WTC11 (cell line): ENCODE measurements at regions not wholly inside any gene's neighbourhood (a gene's known extent, or its start where the extent isn't known, plus 50 kb on each side); places are given as distances from the start of the nearest gene placed in this dataset.
A peak's percentile ranks its signal among the peaks of the same experiment; 100 is the strongest.

ENCODE experiments used
- ATAC-seq: fragments of 200-7000 bp; cut with Tn5 transposase; 2 replicates; pipeline ENCODE4 v1.10.0; 2021; ENCODE audit warnings: mild to moderate bottlenecking, moderate library complexity
- CTCF ChIA-PET: fragments of 300-600 bp; sonication (Branson Sonifier 250); formaldehyde crosslinking; loops from one replicate; lab custom pipeline; 2021; ENCODE audit warnings: antibody characterized with exemption; lab: Charles Lee
- POLR2A ChIA-PET: fragments of 350-600 bp; sonication (Branson Sonifier 250); formaldehyde crosslinking; loops from one replicate; lab custom pipeline; 2021; ENCODE audit warnings: antibody characterized with exemption; lab: Charles Lee
- DNase-seq: peaks from one replicate; pipeline ENCODE4 v3.0.0; 2021; ENCODE audit warnings: low spot score
- H3K27ac Mint-ChIP-seq: 2 replicates; pipeline ENCODE4 v1.8.0; 2021; ENCODE audit warnings: mixed read lengths
- H3K27me3 Mint-ChIP-seq: 2 replicates; pipeline ENCODE4 v1.8.0; 2021; ENCODE audit warnings: low read depth, mild to moderate bottlenecking, moderate library complexity, mixed read lengths
- H3K36me3 Mint-ChIP-seq: 2 replicates; pipeline ENCODE4 v1.8.0; 2021; ENCODE audit warnings: mixed read lengths
- H3K4me1 Mint-ChIP-seq: 2 replicates; pipeline ENCODE4 v1.8.0; 2022; ENCODE audit warnings: mixed read lengths
- H3K4me3 Mint-ChIP-seq: 2 replicates; pipeline ENCODE4 v1.8.0; 2021; ENCODE audit warnings: mild to moderate bottlenecking, moderate library complexity, mixed read lengths
- H3K9me3 Mint-ChIP-seq: 2 replicates; pipeline ENCODE4 v1.8.0; 2021; ENCODE audit warnings: mixed read lengths
- CDX4 ChIP-seq: fragments of 250-450 bp; sonication (Bioruptor Pico); IDR thresholded peaks from 2 replicates; pipeline ENCODE4 v1.9.0; 2021; ENCODE audit warnings: moderate library complexity, mild to moderate bottlenecking, inconsistent platforms, borderline replicate concordance
- CTCF ChIP-seq: fragments of 200-600 bp; IDR thresholded peaks from 2 replicates; pipeline ENCODE4 v1.8.0; 2022; ENCODE audit warnings: antibody characterized with exemption
- EMX1 ChIP-seq: fragments of 250-450 bp; sonication (Bioruptor Pico); IDR thresholded peaks from 2 replicates; pipeline ENCODE4 v1.8.0; 2021; ENCODE audit warnings: mild to moderate bottlenecking
- FOXJ3 ChIP-seq: sonication (generic); formaldehyde crosslinking; IDR thresholded peaks from 2 replicates; pipeline ENCODE4 v1.9.0; 2021; ENCODE audit warnings: missing genetic modification reagents, mild to moderate bottlenecking, borderline replicate concordance
- FOXP1 ChIP-seq: sonication (generic); formaldehyde crosslinking; IDR thresholded peaks from 2 replicates; pipeline ENCODE4 v1.8.0; 2022; ENCODE audit warnings: missing genetic modification reagents, mild to moderate bottlenecking, moderate library complexity, borderline replicate concordance
- GABPB1 ChIP-seq: sonication (generic); formaldehyde crosslinking; IDR thresholded peaks from 2 replicates; pipeline ENCODE4 v1.8.1; 2023; ENCODE audit warnings: mild to moderate bottlenecking, missing genetic modification reagents
- GTF2I ChIP-seq: fragments of 250-450 bp; sonication (Bioruptor Pico); conservative IDR thresholded peaks from 2 replicates; pipeline ENCODE4 v1.4.0; 2021; ENCODE audit warnings: mild to moderate bottlenecking
- MYBL2 ChIP-seq: sonication (generic); formaldehyde crosslinking; IDR thresholded peaks from 2 replicates; pipeline ENCODE4 v1.8.1; 2023; ENCODE audit warnings: mild to moderate bottlenecking, moderate library complexity, missing genetic modification reagents
- NFE2L1 ChIP-seq: sonication (generic); formaldehyde crosslinking; IDR thresholded peaks from 2 replicates; pipeline ENCODE4 v1.8.1; 2023; ENCODE audit warnings: missing genetic modification reagents
- OVOL2 ChIP-seq: fragments of 250-450 bp; sonication (Bioruptor Pico); IDR thresholded peaks from 2 replicates; pipeline ENCODE4 v1.9.0; 2021; ENCODE audit warnings: mild to moderate bottlenecking, borderline replicate concordance
- RORB ChIP-seq: fragments of 250-450 bp; sonication (Bioruptor Pico); IDR thresholded peaks from 2 replicates; pipeline ENCODE4 v1.9.0; 2021; ENCODE audit warnings: mild to moderate bottlenecking
- SOX15 ChIP-seq: fragments of 250-450 bp; sonication (Bioruptor Pico); IDR thresholded peaks from 2 replicates; pipeline ENCODE4 v1.9.0; 2021; ENCODE audit warnings: mild to moderate bottlenecking
- TEAD1 ChIP-seq: sonication (generic); formaldehyde crosslinking; IDR thresholded peaks from 2 replicates; pipeline ENCODE4 v1.8.0; 2022; ENCODE audit warnings: mild to moderate bottlenecking, missing genetic modification reagents
- USF2 ChIP-seq: sonication (generic); formaldehyde crosslinking; IDR thresholded peaks from 2 replicates; pipeline ENCODE4 v1.8.1; 2023; ENCODE audit warnings: mild to moderate bottlenecking, missing genetic modification reagents, moderate library complexity
- ZNF671 ChIP-seq: fragments of 250-450 bp; sonication (Bioruptor Pico); IDR thresholded peaks from 2 replicates; pipeline ENCODE4 v1.8.0; 2021; ENCODE audit warnings: mild to moderate bottlenecking
- TF ChIP-seq, protein P1 (sequence below): sonication (generic); formaldehyde crosslinking; conservative IDR thresholded peaks from 2 replicates; pipeline ENCODE4 v1.8.1; 2022; ENCODE audit warnings: mild to moderate bottlenecking, missing genetic modification reagents
- TF ChIP-seq, protein P2 (sequence below): fragments of 250-450 bp; sonication (Bioruptor Pico); IDR thresholded peaks from 2 replicates; pipeline ENCODE4 v1.9.0; 2021; ENCODE audit warnings: mild to moderate bottlenecking
- TF ChIP-seq, protein P3 (sequence below): sonication (generic); formaldehyde crosslinking; IDR thresholded peaks from 2 replicates; pipeline ENCODE4 v1.8.0; 2023; ENCODE audit warnings: missing genetic modification reagents
- TF ChIP-seq, protein P4 (sequence below): sonication (generic); formaldehyde crosslinking; IDR thresholded peaks from 2 replicates; pipeline ENCODE4 v1.8.0; 2023; ENCODE audit warnings: mild to moderate bottlenecking, missing genetic modification reagents

DNA sequence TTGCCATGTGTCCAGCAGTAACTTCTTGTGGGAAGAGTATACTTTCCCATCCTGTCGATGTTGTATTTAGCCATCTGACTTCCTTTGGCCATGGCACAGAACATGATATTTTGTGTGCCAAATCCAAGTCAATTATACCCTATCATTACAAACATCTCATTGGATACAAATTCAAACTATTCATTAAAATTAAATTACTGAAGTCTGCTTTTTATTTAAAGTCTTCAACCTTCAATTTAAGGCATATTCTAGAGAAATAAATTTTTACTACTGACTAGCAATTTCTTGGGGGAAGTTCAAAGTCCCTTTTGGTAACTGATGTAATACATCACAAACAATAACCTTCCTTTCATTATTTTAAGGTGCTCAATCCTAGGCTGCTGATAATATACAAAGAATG lies 192.6 kb downstream of the SLC6A15 start:
- no peak for TF ChIP-seq EMX1 (CRISPR knock-in tag)
- TF ChIP-seq GABPB1 (CRISPR knock-in tag) = no peak
- no peak for TF ChIP-seq USF2 (CRISPR knock-in tag)
- TF ChIP-seq TEAD1 (CRISPR knock-in tag) = no peak
- no peak for TF ChIP-seq FOXP1 (CRISPR knock-in tag)
- TF ChIP-seq, protein P1, sequence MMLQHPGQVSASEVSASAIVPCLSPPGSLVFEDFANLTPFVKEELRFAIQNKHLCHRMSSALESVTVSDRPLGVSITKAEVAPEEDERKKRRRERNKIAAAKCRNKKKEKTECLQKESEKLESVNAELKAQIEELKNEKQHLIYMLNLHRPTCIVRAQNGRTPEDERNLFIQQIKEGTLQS (CRISPR knock-in tag) = no peak
- no peak for TF ChIP-seq SOX15
- no peak for TF ChIP-seq OVOL2 (CRISPR knock-in tag)
- TF ChIP-seq CTCF = no peak
- TF ChIP-seq RORB (CRISPR knock-in tag) = no peak
- TF ChIP-seq, protein P2, sequence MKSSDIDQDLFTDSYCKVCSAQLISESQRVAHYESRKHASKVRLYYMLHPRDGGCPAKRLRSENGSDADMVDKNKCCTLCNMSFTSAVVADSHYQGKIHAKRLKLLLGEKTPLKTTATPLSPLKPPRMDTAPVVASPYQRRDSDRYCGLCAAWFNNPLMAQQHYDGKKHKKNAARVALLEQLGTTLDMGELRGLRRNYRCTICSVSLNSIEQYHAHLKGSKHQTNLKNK = no peak
- no peak for TF ChIP-seq CDX4 (CRISPR knock-in tag)
- no peak for DNase-seq
- ChIA-PET POLR2A (no interaction called here), CTCF (no interaction called here)
- Mint-ChIP-seq H3K27ac (no peak overlapping the region), H3K4me1 (peaks cover 36% of the 10 kb centered on the region), H3K4me3 (no peak overlapping the region), H3K9me3 (no peaks in the 10 kb centered on the region), H3K27me3 (no peaks in the 10 kb centered on the region), H3K36me3 (no peaks in the 10 kb centered on the region)
- ATAC-seq = no peak

- POLR2A ChIA-PET = no interaction called here
- no peak overlapping the region for H3K27ac Mint-ChIP-seq
- no peak for ATAC-seq
- no peak overlapping the region for H3K4me3 Mint-ChIP-seq
- H3K36me3 Mint-ChIP-seq = no peaks in the 10 kb centered on the region
- no peak for DNase-seq
- peaks cover 30% of the 10 kb centered on the region for H3K4me1 Mint-ChIP-seq
- H3K27me3 Mint-ChIP-seq = no peaks in the 10 kb centered on the region
- no peak for TF ChIP-seq ZNF671 (CRISPR knock-in tag)
- no peak for TF ChIP-seq EMX1 (CRISPR knock-in tag)
- CTCF ChIA-PET = no interaction called here
- no peaks in the 10 kb centered on the region for H3K9me3 Mint-ChIP-seq
These were observed 193.7 kb downstream of the SLC6A15 start for GRCh38 chr12:84718906-84719305.

DNA sequence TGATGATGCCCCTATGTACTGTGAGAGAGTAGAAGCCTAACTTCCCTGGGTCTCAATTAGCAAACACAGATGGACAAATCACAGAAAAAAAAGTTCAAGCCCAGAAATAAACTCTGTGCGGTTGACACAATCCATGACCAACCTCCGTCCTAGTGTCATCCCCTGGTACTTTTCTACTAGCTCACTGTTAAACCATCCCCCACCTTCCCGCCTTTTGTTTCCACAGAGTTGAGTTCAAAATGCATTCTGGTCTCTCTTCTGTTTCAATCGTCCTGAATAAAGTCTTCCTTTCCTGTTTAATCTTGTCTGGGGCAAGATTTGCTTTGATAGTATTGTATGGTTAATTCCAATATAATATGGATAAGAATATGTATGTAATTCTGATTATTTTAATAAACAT lies 199.9 kb downstream of the SLC6A15 start:
- Mint-ChIP-seq H3K36me3 (no peaks in the 10 kb centered on the region), H3K27me3 (no peaks in the 10 kb centered on the region), H3K27ac (no peak overlapping the region), H3K4me3 (no peak overlapping the region), H3K4me1 (peaks cover 20% of the 10 kb centered on the region), H3K9me3 (no peaks in the 10 kb centered on the region)
- ATAC-seq (peak; percentile 74), DNase-seq (no peak)
- ChIA-PET CTCF (interaction anchor here (0.6 kb wide), 1 partner anchor 18 kb away, joined by 3 read pairs; no protein-coding TSS in a partner anchor), POLR2A (no interaction called here)
- TF ChIP-seq FOXP1 (CRISPR knock-in tag) (no peak), MYBL2 (CRISPR knock-in tag) (no peak), CTCF (no peak), NFE2L1 (CRISPR knock-in tag) (no peak), GTF2I (CRISPR knock-in tag) (no peak), FOXJ3 (CRISPR knock-in tag) (no peak)
- TF ChIP-seq, protein P3, sequence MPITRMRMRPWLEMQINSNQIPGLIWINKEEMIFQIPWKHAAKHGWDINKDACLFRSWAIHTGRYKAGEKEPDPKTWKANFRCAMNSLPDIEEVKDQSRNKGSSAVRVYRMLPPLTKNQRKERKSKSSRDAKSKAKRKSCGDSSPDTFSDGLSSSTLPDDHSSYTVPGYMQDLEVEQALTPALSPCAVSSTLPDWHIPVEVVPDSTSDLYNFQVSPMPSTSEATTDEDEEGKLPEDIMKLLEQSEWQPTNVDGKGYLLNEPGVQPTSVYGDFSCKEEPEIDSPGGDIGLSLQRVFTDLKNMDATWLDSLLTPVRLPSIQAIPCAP (CRISPR knock-in tag) = no peak
- TF ChIP-seq, protein P4, sequence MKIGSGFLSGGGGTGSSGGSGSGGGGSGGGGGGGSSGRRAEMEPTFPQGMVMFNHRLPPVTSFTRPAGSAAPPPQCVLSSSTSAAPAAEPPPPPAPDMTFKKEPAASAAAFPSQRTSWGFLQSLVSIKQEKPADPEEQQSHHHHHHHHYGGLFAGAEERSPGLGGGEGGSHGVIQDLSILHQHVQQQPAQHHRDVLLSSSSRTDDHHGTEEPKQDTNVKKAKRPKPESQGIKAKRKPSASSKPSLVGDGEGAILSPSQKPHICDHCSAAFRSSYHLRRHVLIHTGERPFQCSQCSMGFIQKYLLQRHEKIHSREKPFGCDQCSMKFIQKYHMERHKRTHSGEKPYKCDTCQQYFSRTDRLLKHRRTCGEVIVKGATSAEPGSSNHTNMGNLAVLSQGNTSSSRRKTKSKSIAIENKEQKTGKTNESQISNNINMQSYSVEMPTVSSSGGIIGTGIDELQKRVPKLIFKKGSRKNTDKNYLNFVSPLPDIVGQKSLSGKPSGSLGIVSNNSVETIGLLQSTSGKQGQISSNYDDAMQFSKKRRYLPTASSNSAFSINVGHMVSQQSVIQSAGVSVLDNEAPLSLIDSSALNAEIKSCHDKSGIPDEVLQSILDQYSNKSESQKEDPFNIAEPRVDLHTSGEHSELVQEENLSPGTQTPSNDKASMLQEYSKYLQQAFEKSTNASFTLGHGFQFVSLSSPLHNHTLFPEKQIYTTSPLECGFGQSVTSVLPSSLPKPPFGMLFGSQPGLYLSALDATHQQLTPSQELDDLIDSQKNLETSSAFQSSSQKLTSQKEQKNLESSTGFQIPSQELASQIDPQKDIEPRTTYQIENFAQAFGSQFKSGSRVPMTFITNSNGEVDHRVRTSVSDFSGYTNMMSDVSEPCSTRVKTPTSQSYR (CRISPR knock-in tag) = no peak
- TF ChIP-seq, protein P1 (CRISPR knock-in tag) = no peak
